Liver (tissue), 8 donors: ENCODE measurements at regions not wholly inside any gene's neighbourhood (a gene's known extent, or its start where the extent isn't known, plus 50 kb on each side); places are given as distances from the start of the nearest gene placed in this dataset.

Experiments
- DNase-seq: peaks from one replicate; pipeline ENCODE4 v3.0.0-alpha.2; 2017; ENCODE audit warnings: low spot score
- H3K27ac ChIP-seq, 2 donors: one replicate each; pipeline ENCODE4 v1.7.0; 2013; ENCODE audit warnings: inconsistent platforms in 2 of 2, low read length in 2 of 2, control low read depth in 1 of 2, low read depth in 1 of 2, mild to moderate bottlenecking in 1 of 2
- H3K27me3 ChIP-seq, 4 donors: one replicate each; pipeline versions ENCODE4 v1.6.1 to v1.7.0; 2013; ENCODE audit warnings: low read length in 3 of 4, inconsistent platforms in 1 of 4, mild to moderate bottlenecking in 1 of 4, moderate library complexity in 1 of 4; ENCODE audit not compliant: control insufficient read depth in 4 of 4, insufficient read depth in 4 of 4
- H3K36me3 ChIP-seq, 4 donors: one replicate each; pipeline versions ENCODE4 v1.6.1 to v1.7.0; 2013; ENCODE audit warnings: low read length in 3 of 4, mild to moderate bottlenecking in 3 of 4, low read depth in 1 of 4, moderate library complexity in 1 of 4; ENCODE audit not compliant: control insufficient read depth in 4 of 4, insufficient read depth in 3 of 4
- H3K4me1 ChIP-seq, 4 donors: one replicate each; pipeline versions ENCODE4 v1.6.1 to v1.7.0; 2013; ENCODE audit warnings: low read length in 3 of 4, mild to moderate bottlenecking in 3 of 4, moderate library complexity in 1 of 4; ENCODE audit not compliant: control insufficient read depth in 4 of 4, insufficient read depth in 4 of 4
- H3K4me3 ChIP-seq, 3 donors: one replicate each; pipeline versions ENCODE4 v1.6.1 to v1.7.0; 2013; ENCODE audit warnings: low read length in 3 of 3, control low read depth in 1 of 3, low read depth in 1 of 3, mild to moderate bottlenecking in 1 of 3
- H3K9ac ChIP-seq, 2 donors: one replicate each; pipeline ENCODE4 v1.7.0; 2013; ENCODE audit warnings: low read length in 2 of 2, mild to moderate bottlenecking in 2 of 2, moderate library complexity in 2 of 2, control low read depth in 1 of 2, low read depth in 1 of 2
- H3K9me3 ChIP-seq, 4 donors: one replicate each; pipeline versions ENCODE4 v1.6.1 to v1.7.0; 2013; ENCODE audit warnings: low read length in 3 of 4; ENCODE audit not compliant: control insufficient read depth in 4 of 4
- ATF3 ChIP-seq: IDR thresholded peaks from 2 replicates; pipeline ENCODE4 v1.6.1; 2016; ENCODE audit warnings: antibody characterized with exemption
- CTCF ChIP-seq: fragments of 150-350 bp; IDR thresholded peaks from 2 replicates; pipeline ENCODE4 v1.5.1; 2017; ENCODE audit warnings: improper control_type of control experiment, low read depth, low read length; ENCODE audit not compliant: missing input control
- EGR1 ChIP-seq, 2 donors: IDR thresholded peaks; 2 replicates each; pipeline ENCODE4 v1.6.1; 2016 to 2018; ENCODE audit warnings: antibody characterized with exemption in 2 of 2, low read depth in 2 of 2
- FOXA1 ChIP-seq: IDR thresholded peaks from 2 replicates; pipeline ENCODE4 v1.6.1; 2016; ENCODE audit warnings: antibody characterized with exemption
- FOXA2 ChIP-seq: IDR thresholded peaks from 2 replicates; pipeline ENCODE4 v1.6.1; 2016; ENCODE audit warnings: antibody characterized with exemption
- GABPA ChIP-seq, 2 donors: IDR thresholded peaks in 1 of 2; conservative IDR thresholded peaks in 1 of 2; 2 replicates each; pipeline ENCODE4 v1.6.1; 2016; ENCODE audit warnings: antibody characterized with exemption in 2 of 2, mild to moderate bottlenecking in 1 of 2, moderate library complexity in 1 of 2
- HNF4A ChIP-seq, 2 donors: conservative IDR thresholded peaks; 2 replicates each; pipeline ENCODE4 v1.6.1; 2016; ENCODE audit warnings: antibody characterized with exemption in 2 of 2, mild to moderate bottlenecking in 2 of 2
- HNF4G ChIP-seq: IDR thresholded peaks from 2 replicates; pipeline ENCODE4 v1.6.1; 2016; ENCODE audit warnings: antibody characterized with exemption
- MAX ChIP-seq: IDR thresholded peaks from 2 replicates; pipeline ENCODE4 v1.6.1; 2016; ENCODE audit warnings: antibody characterized with exemption
- NR2F2 ChIP-seq: IDR thresholded peaks from 2 replicates; pipeline ENCODE4 v1.6.1; 2016; ENCODE audit warnings: antibody characterized with exemption
- RAD21 ChIP-seq, 2 donors: IDR thresholded peaks; 2 replicates each; pipeline ENCODE4 v1.6.1; 2016; ENCODE audit warnings: antibody characterized with exemption in 2 of 2, mild to moderate bottlenecking in 2 of 2
- RXRA ChIP-seq, 2 donors: IDR thresholded peaks; 2 replicates each; pipeline ENCODE4 v1.6.1; 2017 to 2018; ENCODE audit warnings: antibody characterized with exemption in 2 of 2, mild to moderate bottlenecking in 1 of 2
- SP1 ChIP-seq: IDR thresholded peaks from 2 replicates; pipeline ENCODE4 v1.6.1; 2018; ENCODE audit warnings: antibody characterized with exemption, mild to moderate bottlenecking
- TAF1 ChIP-seq: conservative IDR thresholded peaks from 2 replicates; pipeline ENCODE4 v1.6.1; 2016; ENCODE audit warnings: antibody characterized with exemption, mild to moderate bottlenecking
- WGBS: extraction: QIAGEN DNeasy Blood & Tissue Kit; methylation state at CpG from one replicate; pipeline ENCODE4 v1.1.7; 2013; 5-methylcytosine and 5-hydroxymethylcytosine counted together
- TF ChIP-seq, protein P1 (sequence below): IDR thresholded peaks from 2 replicates; pipeline ENCODE4 v1.6.1; 2016; ENCODE audit warnings: antibody characterized with exemption
- donor health status: healthy.
- donor health status: healthy.
- donor health status: healthy.
- donor health status: healthy.
- donor health status: healthy.

DNA sequence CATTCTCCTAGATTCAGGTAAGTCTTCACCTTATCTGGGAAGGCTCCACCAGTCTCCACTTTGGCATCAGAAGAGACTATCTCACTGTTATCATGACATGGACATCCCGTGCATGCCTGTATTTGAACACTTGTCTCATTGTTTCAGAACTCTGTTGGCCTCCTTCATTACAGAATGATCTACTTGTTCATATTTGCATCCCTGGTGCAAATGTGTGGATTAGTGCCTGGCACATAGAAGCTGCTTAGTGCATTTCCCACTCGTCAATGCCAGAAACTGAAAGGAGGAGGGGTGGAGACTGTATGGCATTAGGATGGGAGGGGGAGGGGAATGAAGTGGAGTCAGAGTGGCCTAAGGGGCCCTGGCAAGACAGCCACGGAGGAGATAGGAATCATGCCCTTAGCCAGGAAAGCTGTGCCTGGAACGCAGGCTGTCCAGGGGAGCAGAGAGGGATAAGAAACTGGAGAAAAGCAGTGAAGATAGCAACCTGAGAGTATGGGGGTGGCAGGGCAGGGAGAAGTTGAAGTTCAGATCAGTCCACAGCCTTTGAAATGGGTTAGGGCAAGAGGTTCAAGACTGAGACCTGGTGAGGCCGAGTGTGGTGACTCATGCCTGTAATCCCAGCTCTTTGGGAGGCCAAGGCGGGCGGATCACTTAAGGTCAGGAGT, 53.8 kb upstream of the CAPRIN1 start (continued):
- TF ChIP-seq, protein P1, sequence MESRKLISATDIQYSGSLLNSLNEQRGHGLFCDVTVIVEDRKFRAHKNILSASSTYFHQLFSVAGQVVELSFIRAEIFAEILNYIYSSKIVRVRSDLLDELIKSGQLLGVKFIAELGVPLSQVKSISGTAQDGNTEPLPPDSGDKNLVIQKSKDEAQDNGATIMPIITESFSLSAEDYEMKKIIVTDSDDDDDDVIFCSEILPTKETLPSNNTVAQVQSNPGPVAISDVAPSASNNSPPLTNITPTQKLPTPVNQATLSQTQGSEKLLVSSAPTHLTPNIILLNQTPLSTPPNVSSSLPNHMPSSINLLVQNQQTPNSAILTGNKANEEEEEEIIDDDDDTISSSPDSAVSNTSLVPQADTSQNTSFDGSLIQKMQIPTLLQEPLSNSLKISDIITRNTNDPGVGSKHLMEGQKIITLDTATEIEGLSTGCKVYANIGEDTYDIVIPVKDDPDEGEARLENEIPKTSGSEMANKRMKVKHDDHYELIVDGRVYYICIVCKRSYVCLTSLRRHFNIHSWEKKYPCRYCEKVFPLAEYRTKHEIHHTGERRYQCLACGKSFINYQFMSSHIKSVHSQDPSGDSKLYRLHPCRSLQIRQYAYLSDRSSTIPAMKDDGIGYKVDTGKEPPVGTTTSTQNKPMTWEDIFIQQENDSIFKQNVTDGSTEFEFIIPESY: no peak
- TF ChIP-seq HNF4G (no peak), HNF4A (conservative IDR thresholded peaks at IDR 0.05) (no peak), FOXA1 (no peak), ATF3 (no peak)

DNA sequence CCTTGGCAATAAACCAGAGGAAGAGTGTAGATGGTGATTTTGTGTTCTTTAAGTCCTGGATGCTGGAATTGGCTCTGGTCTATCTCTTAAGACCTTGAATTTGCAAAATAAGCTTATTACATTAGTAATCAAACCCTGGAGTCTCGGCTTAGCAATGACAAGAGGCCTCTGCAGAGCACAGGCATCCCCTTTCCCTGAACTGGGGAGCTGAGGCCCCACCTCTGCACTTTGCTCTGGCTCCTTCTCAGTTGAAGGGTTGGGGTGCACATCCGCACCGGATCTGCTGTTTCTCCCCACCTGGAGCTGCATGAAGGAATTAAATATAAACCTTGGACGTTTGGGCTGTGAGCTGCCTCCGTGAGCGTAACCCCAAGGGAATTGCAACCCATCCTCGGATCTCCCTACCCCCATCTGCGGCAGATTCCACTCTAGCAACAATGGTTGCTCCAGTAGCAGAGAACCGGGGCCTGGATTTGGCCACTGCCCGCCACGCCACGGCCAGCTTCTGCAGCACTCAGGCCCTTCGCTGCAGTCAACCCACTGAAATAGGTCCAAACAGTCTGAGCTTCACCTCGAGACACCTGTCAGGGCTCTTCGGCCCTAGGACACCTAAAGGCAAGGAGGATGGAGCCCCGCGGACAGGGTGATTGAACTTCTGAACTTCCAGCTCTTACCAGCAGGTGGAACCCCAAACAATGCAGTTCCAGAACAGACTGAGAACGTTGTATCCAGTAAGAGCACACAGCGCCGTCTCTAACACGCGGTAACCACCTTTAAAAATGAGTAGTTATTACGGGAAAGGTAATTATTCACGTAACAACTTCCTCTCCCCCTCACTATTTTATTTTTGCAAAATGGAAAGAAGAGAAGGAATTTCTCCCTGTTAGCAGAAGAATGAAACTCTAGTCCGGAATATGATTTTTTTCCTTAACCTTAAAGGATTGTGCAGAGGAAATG, 54.8 kb upstream of the CAPRIN1 start:
- no peak overlapping the region for H3K4me3 ChIP-seq
- WGBS: 18% methylated on average over 25 of the region's 25 CpGs
- no peaks in the 10 kb centered on the region for H3K36me3 ChIP-seq
- H3K27me3 ChIP-seq: no peaks in the 10 kb centered on the region
- peak; percentile 74 for DNase-seq
- TF ChIP-seq TAF1 (no peak), RXRA (IDR thresholded peaks at IDR 0.05) (peak; percentile 27 to 66), MAX (peak; percentile 38), ATF3 (no peak), NR2F2 (no peak), CTCF (peak; percentile 81), GABPA (IDR thresholded peaks at IDR 0.05 in 1 of 2, conservative IDR thresholded peaks at IDR 0.05 in 1 of 2) (no peak), RAD21 (IDR thresholded peaks at IDR 0.05) (peak; percentile 96 to 97), EGR1 (IDR thresholded peaks at IDR 0.05; ENCODE audit: low read depth in 2 of 2) (no peak), FOXA2 (no peak), SP1 (no peak)
- peaks cover 0 to 18% (median 10%) of the 10 kb centered on the region in 4 donors for H3K4me1 ChIP-seq
- no peak overlapping the region for H3K27ac ChIP-seq
- H3K9me3 ChIP-seq: no peaks in the 10 kb centered on the region
- H3K9ac ChIP-seq: no peak overlapping the region
